Activated CD4-positive, alpha-beta memory T cell treated with anti-CD3 and anti-CD28 coated beads for 36 hours (primary cell): ENCODE measurements at regions not wholly inside any gene's neighbourhood (a gene's known extent, or its start where the extent isn't known, plus 50 kb on each side); places are given as distances from the start of the nearest gene placed in this dataset.
"Not testable (repeated sequence)": the region's sequence is repeated elsewhere in the genome, so short reads cannot be mapped to it uniquely, and the experiment has no call there.

Experiments
- CTCF ChIA-PET: fragments of 350-600 bp; sonication (Branson Sonifier 250); formaldehyde crosslinking; loops from one replicate; lab custom pipeline; 2021; ENCODE audit warnings: antibody characterized with exemption, inconsistent platforms; lab: Charles Lee
- POLR2A ChIA-PET: fragments of 350-600 bp; sonication (Branson Sonifier 250); formaldehyde crosslinking; loops from one replicate; lab custom pipeline; 2021; ENCODE audit warnings: antibody characterized with exemption; lab: Charles Lee
- DNase-seq: peaks from one replicate; pipeline ENCODE4 v3.0.0-alpha.2; 2020
- H3K27ac Mint-ChIP-seq: one replicate; pipeline ENCODE4 v1.8.0; 2021; ENCODE audit warnings: mixed read lengths
- H3K27me3 Mint-ChIP-seq: one replicate; pipeline ENCODE4 v1.8.0; 2021; ENCODE audit warnings: mixed read lengths
- H3K36me3 Mint-ChIP-seq: one replicate; pipeline ENCODE4 v1.8.0; 2021; ENCODE audit warnings: mixed read lengths
- H3K4me1 Mint-ChIP-seq: one replicate; pipeline ENCODE4 v1.8.0; 2021; ENCODE audit warnings: low read depth, mixed read lengths
- H3K4me3 Mint-ChIP-seq: one replicate; pipeline ENCODE4 v1.8.0; 2021; ENCODE audit warnings: mild to moderate bottlenecking, mixed read lengths
- H3K9me3 Mint-ChIP-seq: one replicate; pipeline ENCODE4 v1.8.0; 2021; ENCODE audit warnings: mixed read lengths
- intact Hi-C: fragments of 100-400 bp; cut with micrococcal nuclease; formaldehyde crosslinking; loops from one replicate; pipeline ENCODE4 v1.15.1; 2023

GRCh38 chr6:98088537-98088936 lies 745.8 kb upstream of the POU3F2 start:
- H3K27ac Mint-ChIP-seq, POLR2A ChIA-PET, H3K27me3 Mint-ChIP-seq, H3K36me3 Mint-ChIP-seq, H3K4me3 Mint-ChIP-seq, DNase-seq, H3K4me1 Mint-ChIP-seq, intact Hi-C loops, CTCF ChIA-PET, H3K9me3 Mint-ChIP-seq: not testable (repeated sequence)

GRCh38 chr6:98092331-98092730 lies 742.0 kb upstream of the POU3F2 start:
- POLR2A ChIA-PET, result no interaction called here

GRCh38 chr6:98094696-98095095 lies 739.7 kb upstream of the POU3F2 start:
- Mint-ChIP-seq H3K36me3 (no peaks in the 10 kb centered on the region), H3K4me3 (no peak overlapping the region), H3K27me3 (no peaks in the 10 kb centered on the region), H3K27ac (no peak overlapping the region), H3K9me3 (peaks cover 2% of the 10 kb centered on the region), H3K4me1 (no peaks in the 10 kb centered on the region)
- DNase-seq, result no peak
- intact Hi-C loops, result no loop called here
- POLR2A ChIA-PET, result no interaction called here
- CTCF ChIA-PET, result no interaction called here

More at GRCh38 chr6:98092331-98092730, 742.0 kb upstream of the POU3F2 start:
- Mint-ChIP-seq H3K4me3 (no peak overlapping the region), H3K27me3 (no peaks in the 10 kb centered on the region), H3K9me3 (peaks cover 2% of the 10 kb centered on the region), H3K36me3 (no peaks in the 10 kb centered on the region), H3K4me1 (no peaks in the 10 kb centered on the region), H3K27ac (no peak overlapping the region)
- DNase-seq, result no peak
- intact Hi-C loops, result no loop called here
- CTCF ChIA-PET, result no interaction called here

GRCh38 chr6:98107801-98108200 lies 726.6 kb upstream of the POU3F2 start:
- intact Hi-C loops, result no loop called here
- no peak for DNase-seq
- no peak overlapping the region for H3K27ac Mint-ChIP-seq
- peaks cover 6% of the 10 kb centered on the region for H3K9me3 Mint-ChIP-seq
- no peaks in the 10 kb centered on the region for H3K36me3 Mint-ChIP-seq
- ChIA-PET POLR2A (no interaction called here), CTCF (interaction anchor here (0.7 kb wide), 1 partner anchor 611 kb away, joined by 3 read pairs; no protein-coding TSS in a partner anchor)
- H3K4me1 Mint-ChIP-seq, result no peaks in the 10 kb centered on the region
- H3K4me3 Mint-ChIP-seq, result no peak overlapping the region
- H3K27me3 Mint-ChIP-seq, result no peaks in the 10 kb centered on the region

GRCh38 chr6:98116455-98116854 lies 717.9 kb upstream of the POU3F2 start:
- ChIA-PET CTCF (no interaction called here), POLR2A (no interaction called here)
- H3K36me3 Mint-ChIP-seq, result no peaks in the 10 kb centered on the region
- no peaks in the 10 kb centered on the region for H3K4me1 Mint-ChIP-seq
- intact Hi-C loops, result no loop called here
- H3K4me3 Mint-ChIP-seq, result no peak overlapping the region
- H3K27ac Mint-ChIP-seq, result no peak overlapping the region
- DNase-seq, result no peak
- no peaks in the 10 kb centered on the region for H3K27me3 Mint-ChIP-seq
- H3K9me3 Mint-ChIP-seq, result no peaks in the 10 kb centered on the region

- no peaks in the 10 kb centered on the region for H3K27me3 Mint-ChIP-seq
- CTCF ChIA-PET, result no interaction called here
- DNase-seq, result no peak
- POLR2A ChIA-PET, result no interaction called here
- no peak overlapping the region for H3K27ac Mint-ChIP-seq
- H3K4me1 Mint-ChIP-seq, result no peaks in the 10 kb centered on the region
- intact Hi-C loops, result no loop called here
- H3K36me3 Mint-ChIP-seq, result no peaks in the 10 kb centered on the region
- no peaks in the 10 kb centered on the region for H3K9me3 Mint-ChIP-seq
- H3K4me3 Mint-ChIP-seq, result no peak overlapping the region
These were observed 717.3 kb upstream of the POU3F2 start for GRCh38 chr6:98117068-98117467.

GRCh38 chr6:98118397-98119045 lies 715.9 kb upstream of the POU3F2 start:
- ChIA-PET POLR2A (no interaction called here), CTCF (no interaction called here)
- intact Hi-C loops, result no loop called here
- no peak for DNase-seq
- Mint-ChIP-seq H3K4me3 (no peak overlapping the region), H3K9me3 (no peaks in the 10 kb centered on the region), H3K27ac (no peak overlapping the region), H3K36me3 (no peaks in the 10 kb centered on the region), H3K4me1 (no peaks in the 10 kb centered on the region), H3K27me3 (no peaks in the 10 kb centered on the region)

- Mint-ChIP-seq H3K4me1 (no peaks in the 10 kb centered on the region), H3K36me3 (no peaks in the 10 kb centered on the region), H3K9me3 (no peaks in the 10 kb centered on the region), H3K4me3 (no peak overlapping the region), H3K27me3 (no peaks in the 10 kb centered on the region), H3K27ac (no peak overlapping the region)
- DNase-seq, result no peak
- intact Hi-C loops, result no loop called here
- CTCF ChIA-PET, result no interaction called here
- POLR2A ChIA-PET, result no interaction called here
These were observed 710.2 kb upstream of the POU3F2 start for GRCh38 chr6:98124171-98124570.

- intact Hi-C loops, result no loop called here
- Mint-ChIP-seq H3K4me3 (no peak overlapping the region), H3K9me3 (no peaks in the 10 kb centered on the region), H3K27me3 (no peaks in the 10 kb centered on the region), H3K4me1 (no peaks in the 10 kb centered on the region), H3K27ac (no peak overlapping the region), H3K36me3 (no peaks in the 10 kb centered on the region)
- ChIA-PET POLR2A (no interaction called here), CTCF (no interaction called here)
- DNase-seq, result no peak
These were observed 702.9 kb upstream of the POU3F2 start for GRCh38 chr6:98131290-98131990.

- no peak for DNase-seq
- no peak overlapping the region for H3K4me3 Mint-ChIP-seq
- H3K9me3 Mint-ChIP-seq, result no peaks in the 10 kb centered on the region
- H3K27ac Mint-ChIP-seq, result no peak overlapping the region
- intact Hi-C loops, result no loop called here
- no peaks in the 10 kb centered on the region for H3K36me3 Mint-ChIP-seq
- POLR2A ChIA-PET, result no interaction called here
- CTCF ChIA-PET, result no interaction called here
- H3K27me3 Mint-ChIP-seq, result no peaks in the 10 kb centered on the region
- no peaks in the 10 kb centered on the region for H3K4me1 Mint-ChIP-seq
These were observed 698.0 kb upstream of the POU3F2 start for GRCh38 chr6:98136333-98136732.

- H3K36me3 Mint-ChIP-seq, result no peaks in the 10 kb centered on the region
- CTCF ChIA-PET, result no interaction called here
These were observed 697.0 kb upstream of the POU3F2 start for GRCh38 chr6:98137391-98137790.

GRCh38 chr6:98142839-98143238 lies 691.5 kb upstream of the POU3F2 start:
- no peak overlapping the region for H3K27ac Mint-ChIP-seq
- peaks cover 9% of the 10 kb centered on the region for H3K9me3 Mint-ChIP-seq
- no peak for DNase-seq
- no peaks in the 10 kb centered on the region for H3K4me1 Mint-ChIP-seq
- intact Hi-C loops, result no loop called here
- POLR2A ChIA-PET, result no interaction called here
- no peaks in the 10 kb centered on the region for H3K27me3 Mint-ChIP-seq
- CTCF ChIA-PET, result no interaction called here
- H3K4me3 Mint-ChIP-seq, result no peak overlapping the region
- no peaks in the 10 kb centered on the region for H3K36me3 Mint-ChIP-seq

More at GRCh38 chr6:98137391-98137790, 697.0 kb upstream of the POU3F2 start:
- Mint-ChIP-seq H3K27me3 (no peaks in the 10 kb centered on the region), H3K4me3 (no peak overlapping the region), H3K9me3 (no peaks in the 10 kb centered on the region), H3K27ac (no peak overlapping the region), H3K4me1 (no peaks in the 10 kb centered on the region)
- POLR2A ChIA-PET, result no interaction called here
- DNase-seq, result no peak
- intact Hi-C loops, result no loop called here

- Mint-ChIP-seq H3K36me3 (no peaks in the 10 kb centered on the region), H3K4me1 (no peaks in the 10 kb centered on the region), H3K27me3 (no peaks in the 10 kb centered on the region), H3K27ac (no peak overlapping the region), H3K4me3 (no peak overlapping the region), H3K9me3 (peaks cover 15% of the 10 kb centered on the region)
- no peak for DNase-seq
- ChIA-PET POLR2A (no interaction called here), CTCF (no interaction called here)
- intact Hi-C loops, result no loop called here
These were observed 687.7 kb upstream of the POU3F2 start for GRCh38 chr6:98146656-98147055.
